Uterus (tissue), 2 donors: ENCODE measurements at regions not wholly inside any gene's neighbourhood (a gene's known extent, or its start where the extent isn't known, plus 50 kb on each side); places are given as distances from the start of the nearest gene placed in this dataset.

Source experiments
- CTCF ChIP-seq, 4 experiments: fragments of 200-600 bp in 2 of 4; fragments of 450-650 bp in 2 of 4; sonication (generic) in 2 of 4; IDR thresholded peaks; one replicate each; pipeline ENCODE4 v1.5.1; 2016 to 2019; ENCODE audit warnings: antibody characterized with exemption in 4 of 4, mild to moderate bottlenecking in 2 of 4, moderate library complexity in 1 of 4
- POLR2A ChIP-seq, 2 donors: fragments of 450-650 bp; IDR thresholded peaks; one replicate each; pipeline ENCODE4 v1.6.1; 2016; ENCODE audit warnings: antibody characterized with exemption in 2 of 2, mild to moderate bottlenecking in 1 of 2, moderate library complexity in 1 of 2

GRCh38 chr1:182119631-182120030, 58.1 kb upstream of the ZNF648 start:
- TF ChIP-seq CTCF (IDR thresholded peaks at IDR 0.05), result no peak
- no peak for TF ChIP-seq POLR2A (IDR thresholded peaks at IDR 0.05)
